GM18507 (cell line): ENCODE measurements at regions not wholly inside any gene's neighbourhood (a gene's known extent, or its start where the extent isn't known, plus 50 kb on each side); places are given as distances from the start of the nearest gene placed in this dataset.
"Not testable (repeated sequence)": the region's sequence is repeated elsewhere in the genome, so short reads cannot be mapped to it uniquely, and the experiment has no call there.

Source experiments
- DNase-seq: peaks from one replicate; pipeline ENCODE4 v3.0.0; 2011; ENCODE audit warnings: low read depth; ENCODE audit not compliant: insufficient read length; ENCODE audit errors: extremely low spot score
- FAIRE-seq: peaks from 2 replicates; lab custom pipeline; 2011; peaks lifted over from hg19 to GRCh38; lab: Jason Lieb, UNC

GRCh38 chr3:33919312-33920120, 121.1 kb downstream of the PDCD6IP start:
- FAIRE-seq (no peak), DNase-seq (no peak)

GRCh38 chr3:33920511-33920910, 122.1 kb downstream of the PDCD6IP start:
- FAIRE-seq, result no peak

GRCh38 chr3:33921608-33922007, 123.2 kb downstream of the PDCD6IP start:
- DNase-seq, result no peak
- no peak for FAIRE-seq

More at GRCh38 chr3:33920511-33920910, 122.1 kb downstream of the PDCD6IP start:
- DNase-seq, result no peak

- DNase-seq (no peak), FAIRE-seq (no peak)
Measured at GRCh38 chr3:33926998-33927605, 128.7 kb downstream of the PDCD6IP start.

GRCh38 chr3:33929813-33930212, 131.4 kb downstream of the PDCD6IP start:
- DNase-seq, result no peak
- FAIRE-seq, result no peak

GRCh38 chr3:33931512-33931911, 133.1 kb downstream of the PDCD6IP start:
- FAIRE-seq (no peak), DNase-seq (no peak)

GRCh38 chr3:33932010-33932764, 133.8 kb downstream of the PDCD6IP start:
- FAIRE-seq (no peak), DNase-seq (no peak)

GRCh38 chr3:33936171-33936920, 137.9 kb downstream of the PDCD6IP start:
- DNase-seq (no peak), FAIRE-seq (no peak)

GRCh38 chr3:33936921-33937525, 138.6 kb downstream of the PDCD6IP start:
- FAIRE-seq, result no peak
- DNase-seq, result no peak

GRCh38 chr3:33937628-33938027, 139.2 kb downstream of the PDCD6IP start:
- FAIRE-seq (no peak), DNase-seq (no peak)

GRCh38 chr3:33940149-33940548, 141.7 kb downstream of the PDCD6IP start:
- no peak for FAIRE-seq
- no peak for DNase-seq

- FAIRE-seq (no peak), DNase-seq (no peak)
Measured at GRCh38 chr3:33940736-33941135, 142.3 kb downstream of the PDCD6IP start.

GRCh38 chr3:33941804-33942203, 143.4 kb downstream of the PDCD6IP start:
- peak; percentile 18 for FAIRE-seq
- DNase-seq, result no peak

- DNase-seq (no peak), FAIRE-seq (no peak)
Measured at GRCh38 chr3:33942483-33943150, 144.2 kb downstream of the PDCD6IP start.

GRCh38 chr3:33943277-33943676, 144.8 kb downstream of the PDCD6IP start:
- no peak for FAIRE-seq

GRCh38 chr3:33946612-33947011, 148.2 kb downstream of the PDCD6IP start:
- not testable (repeated sequence) for DNase-seq, FAIRE-seq

More at GRCh38 chr3:33943277-33943676, 144.8 kb downstream of the PDCD6IP start:
- DNase-seq, result no peak

- no peak for DNase-seq
- no peak for FAIRE-seq
Measured at GRCh38 chr3:33947272-33948195, 149.1 kb downstream of the PDCD6IP start.

- DNase-seq, result no peak
- no peak for FAIRE-seq
Measured at GRCh38 chr3:33949074-33949473, 150.6 kb downstream of the PDCD6IP start.
